Stimulated activated CD8-positive, alpha-beta memory T cell treated with anti-CD3 and anti-CD28 coated beads, Interleukin-2, amount 100 ng/mL, for 48 hours (primary cell): ENCODE measurements at regions not wholly inside any gene's neighbourhood (a gene's known extent, or its start where the extent isn't known, plus 50 kb on each side); places are given as distances from the start of the nearest gene placed in this dataset.

Experiments
- DNase-seq, 2 donors: peaks; one replicate each; pipeline ENCODE4 v3.0.0-alpha.2; 2020; ENCODE audit warnings: low read depth in 2 of 2

DNA sequence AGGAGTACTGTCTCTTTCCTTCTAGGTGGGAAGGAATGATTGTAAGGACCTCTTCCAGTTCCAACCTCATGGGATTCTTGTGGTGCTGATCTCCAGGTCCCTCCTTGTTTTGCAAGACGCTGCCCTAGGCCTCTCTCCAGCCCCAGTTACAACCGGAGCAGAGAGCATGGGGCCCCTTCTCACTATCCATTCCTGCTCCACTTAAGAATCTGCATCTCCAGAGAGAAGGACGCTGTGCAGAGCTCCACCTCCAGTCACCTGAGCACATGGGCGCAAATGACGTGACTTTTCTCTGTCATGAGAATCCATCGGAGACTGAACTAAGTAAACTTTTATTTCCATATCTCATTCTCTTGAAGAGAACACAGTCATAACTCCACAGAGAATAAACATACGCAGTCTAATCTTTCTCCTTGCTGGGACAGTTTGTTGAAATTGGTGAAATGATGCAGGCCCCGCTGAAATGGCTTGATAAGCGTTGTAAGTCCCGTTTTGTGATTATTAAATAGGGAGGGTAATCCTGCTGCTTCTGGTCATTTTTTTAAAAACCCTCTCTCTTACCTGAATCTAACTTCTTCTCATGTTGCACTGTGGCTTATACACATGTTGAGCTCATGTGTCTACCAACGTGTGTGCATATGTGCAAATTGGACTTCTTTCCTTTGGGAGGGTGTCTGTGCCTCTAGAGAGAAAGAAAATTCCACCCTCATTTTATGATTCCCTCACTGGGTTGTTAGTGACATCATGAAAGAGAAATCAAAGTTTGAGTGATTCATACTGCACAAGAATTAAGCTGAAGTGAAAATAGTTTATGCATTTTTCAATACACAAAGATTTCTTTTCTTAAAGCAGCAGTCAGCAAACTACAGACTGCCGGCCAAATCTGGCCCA is 133.2 kb upstream of the TBX20 start:
- no peak for DNase-seq

DNA sequence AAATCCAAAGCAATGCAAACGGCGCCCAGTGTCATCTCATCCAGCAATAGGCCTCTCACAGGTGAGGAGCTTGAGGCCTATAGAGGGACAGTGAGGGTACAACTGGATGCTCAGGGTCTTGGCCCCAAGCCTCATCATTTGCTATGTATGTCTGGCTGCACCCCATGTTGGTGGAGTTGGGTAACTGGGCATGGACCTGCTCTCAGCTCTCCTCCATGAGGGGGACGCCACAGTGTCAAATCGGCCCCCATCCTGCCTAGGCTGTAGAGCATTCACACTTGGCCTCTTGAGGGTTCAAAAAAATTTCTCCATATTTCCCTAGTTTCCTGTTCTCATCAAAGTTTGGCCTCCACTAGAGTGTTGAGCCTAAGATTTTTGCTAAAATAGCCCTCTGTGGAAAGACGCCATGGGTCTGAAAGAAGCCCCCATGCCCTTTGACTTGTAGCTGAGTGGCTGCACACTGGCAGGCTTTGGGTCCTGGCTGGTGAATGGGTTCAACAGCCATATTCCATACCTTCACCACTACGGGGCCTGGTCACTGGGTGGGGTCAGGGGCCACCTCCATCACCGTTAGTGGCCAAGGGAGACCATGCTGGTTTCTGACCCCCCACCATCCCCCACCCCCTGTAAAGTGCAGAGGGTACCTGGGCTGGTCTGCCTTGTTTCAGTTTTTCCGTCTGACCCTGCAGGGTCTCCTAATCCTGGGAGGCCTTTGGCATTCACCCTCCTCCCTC is 132.3 kb upstream of the TBX20 start:
- DNase-seq: no peak

DNA sequence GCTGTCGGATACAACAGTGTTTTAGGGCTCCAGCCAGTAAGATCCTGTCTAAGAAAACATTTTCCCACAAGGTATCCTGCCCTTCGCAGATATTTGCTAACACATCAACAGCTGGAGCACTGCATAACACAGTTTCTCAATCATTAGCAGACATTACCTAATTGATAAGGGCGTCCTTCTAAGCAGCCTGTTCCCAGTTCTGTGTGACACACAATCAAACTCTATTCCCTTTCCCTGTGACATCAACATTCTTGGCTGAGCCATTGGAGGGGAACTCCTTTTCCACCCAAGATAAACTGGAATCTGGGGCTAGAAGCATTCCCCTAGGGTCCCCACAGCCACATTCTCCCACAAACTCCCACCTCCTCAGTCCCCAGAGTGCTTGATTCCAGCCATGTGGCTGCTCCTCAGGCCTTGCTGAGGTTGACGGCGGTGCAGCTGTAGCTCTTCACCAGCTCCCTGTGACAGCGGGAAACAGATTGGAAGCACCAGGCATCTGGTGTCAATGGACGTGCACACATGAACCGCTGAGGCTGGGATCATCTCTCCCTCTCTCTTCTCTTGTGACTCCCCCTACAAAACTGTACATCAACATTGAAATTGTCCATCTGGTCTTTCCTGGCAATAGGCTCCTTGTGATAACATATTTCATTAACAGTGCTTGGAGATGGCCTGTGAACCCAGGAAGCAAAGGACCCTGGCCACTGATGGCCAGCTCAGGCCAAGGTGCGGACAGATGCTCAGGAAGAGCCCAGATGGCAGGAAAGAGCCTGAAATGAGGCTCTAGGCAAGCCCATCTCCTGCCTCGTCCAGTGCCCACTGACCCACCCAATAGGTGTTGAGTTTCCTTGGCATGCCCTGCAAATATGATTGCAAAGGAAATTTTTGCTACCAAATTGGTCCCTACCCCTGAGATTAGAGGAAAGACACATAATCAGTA is 131.1 kb upstream of the TBX20 start:
- DNase-seq: no peak

DNA sequence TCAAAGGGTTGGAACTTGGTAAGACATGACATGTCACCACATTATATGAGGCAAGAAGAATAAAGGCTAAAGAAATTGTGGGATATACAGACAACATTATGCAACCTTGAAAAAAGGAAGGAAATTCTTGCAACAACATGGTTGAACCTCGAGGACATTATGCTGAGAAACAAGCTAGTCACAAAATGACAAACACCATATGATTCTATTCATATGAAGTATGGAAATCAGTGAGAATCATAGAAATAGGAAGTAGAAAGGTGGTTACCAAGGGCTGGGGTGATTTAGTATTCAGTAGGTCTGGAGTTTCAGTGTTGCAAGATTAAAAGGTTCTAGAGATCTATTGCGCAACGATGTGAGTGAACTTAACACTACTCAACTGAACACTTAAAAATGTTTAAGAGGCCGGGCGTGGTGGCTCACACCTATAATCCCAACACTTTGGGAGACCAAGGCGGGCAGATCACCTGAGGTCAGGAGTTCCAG is 126.9 kb upstream of the TBX20 start:
- no peak for DNase-seq

DNA sequence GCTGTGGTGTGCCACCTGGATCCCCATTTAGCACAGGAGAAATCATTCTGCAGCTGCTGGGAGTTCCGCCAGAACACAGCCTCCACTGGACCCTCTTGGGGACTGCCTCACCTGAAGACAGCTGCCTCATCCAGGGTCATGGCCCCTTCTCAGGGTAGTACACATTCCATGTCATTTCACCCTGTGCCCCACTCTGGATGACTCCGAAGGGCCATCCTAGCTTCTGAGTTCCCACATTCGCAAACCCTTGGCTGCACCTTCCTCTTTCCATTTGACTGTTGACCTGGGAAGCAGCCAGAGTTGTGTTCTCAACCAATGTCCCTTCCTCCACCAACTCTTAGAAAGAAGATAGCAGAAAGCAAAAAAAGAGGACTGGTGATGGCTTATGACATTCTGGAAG is 125.6 kb upstream of the TBX20 start:
- no peak for DNase-seq

DNA sequence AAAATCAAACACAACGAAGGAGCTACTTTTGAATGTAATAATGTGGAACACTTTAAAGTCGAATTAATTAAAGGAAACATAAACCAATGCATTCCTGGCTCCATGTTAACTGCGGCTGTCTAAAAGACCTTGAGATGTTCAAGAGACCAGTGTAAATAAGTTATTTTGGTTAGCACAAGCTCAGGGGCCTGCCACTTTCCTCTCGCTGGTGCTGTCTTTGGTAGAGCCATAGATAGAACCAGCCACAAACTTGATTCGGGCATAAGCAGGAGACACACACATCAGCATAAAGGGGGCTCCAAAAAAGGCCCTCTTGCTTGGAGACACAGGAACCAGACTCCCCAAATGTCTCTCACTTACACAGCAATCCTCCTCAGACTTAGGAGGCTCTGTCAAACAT is 121.6 kb upstream of the TBX20 start:
- no peak for DNase-seq

DNA sequence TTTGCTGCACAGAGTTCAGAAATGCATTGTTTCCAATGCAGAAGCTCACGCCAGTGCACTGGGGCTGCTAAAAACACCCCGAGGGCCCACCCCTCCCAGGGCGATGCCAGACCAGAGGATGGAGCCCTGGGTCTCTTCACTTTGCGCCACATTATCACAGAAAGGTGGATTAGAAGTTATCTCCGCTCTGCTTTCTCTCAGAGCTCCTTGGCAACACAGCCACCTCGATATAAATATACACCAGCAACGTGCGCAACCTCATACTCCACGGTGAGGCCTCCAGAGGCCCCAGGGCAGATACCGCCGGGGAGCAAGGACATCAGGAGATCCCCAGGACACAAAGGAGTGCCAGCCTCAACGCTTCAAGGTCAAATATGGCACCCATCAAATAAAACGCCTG is 121.0 kb upstream of the TBX20 start:
- no peak for DNase-seq

DNA sequence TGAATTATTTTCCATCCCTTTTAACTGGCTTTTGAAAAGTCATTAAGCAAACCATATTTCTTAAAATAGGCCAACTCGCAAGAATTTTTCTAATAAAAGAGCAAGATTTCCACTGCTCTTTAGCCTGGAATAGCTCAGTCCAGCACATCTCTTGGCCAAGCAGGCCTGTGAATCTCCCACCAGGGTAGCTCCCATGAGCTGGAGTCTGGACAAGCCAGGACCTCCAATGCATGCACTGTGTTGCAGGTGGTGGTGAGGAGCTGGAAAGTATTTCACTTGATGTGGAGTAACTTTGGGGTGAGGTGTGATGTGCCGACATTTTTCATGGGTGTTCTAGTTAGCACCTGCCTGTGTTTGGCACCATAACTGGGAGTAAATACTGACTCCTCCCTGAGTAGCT is 117.3 kb upstream of the TBX20 start:
- no peak for DNase-seq

DNA sequence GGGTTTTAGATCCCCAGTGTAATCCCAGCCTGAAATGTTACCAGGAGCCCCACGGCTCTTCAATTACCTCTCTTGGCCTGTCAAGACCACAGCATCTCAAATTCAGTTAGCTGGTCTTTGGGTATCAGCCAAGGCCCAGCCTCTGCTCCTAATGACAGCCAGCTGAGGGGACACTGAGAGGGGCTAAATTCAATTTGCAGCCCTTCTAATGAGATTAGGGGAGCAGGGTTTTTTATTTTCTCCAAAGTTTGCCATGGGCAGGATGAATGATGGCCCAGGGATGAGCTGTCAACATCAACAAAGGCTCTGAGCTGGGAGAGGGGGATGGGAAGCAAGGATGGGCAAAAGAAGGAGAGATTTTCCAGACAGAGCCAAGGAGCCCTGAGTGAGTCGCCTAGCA is 116.8 kb upstream of the TBX20 start:
- DNase-seq: no peak

DNA sequence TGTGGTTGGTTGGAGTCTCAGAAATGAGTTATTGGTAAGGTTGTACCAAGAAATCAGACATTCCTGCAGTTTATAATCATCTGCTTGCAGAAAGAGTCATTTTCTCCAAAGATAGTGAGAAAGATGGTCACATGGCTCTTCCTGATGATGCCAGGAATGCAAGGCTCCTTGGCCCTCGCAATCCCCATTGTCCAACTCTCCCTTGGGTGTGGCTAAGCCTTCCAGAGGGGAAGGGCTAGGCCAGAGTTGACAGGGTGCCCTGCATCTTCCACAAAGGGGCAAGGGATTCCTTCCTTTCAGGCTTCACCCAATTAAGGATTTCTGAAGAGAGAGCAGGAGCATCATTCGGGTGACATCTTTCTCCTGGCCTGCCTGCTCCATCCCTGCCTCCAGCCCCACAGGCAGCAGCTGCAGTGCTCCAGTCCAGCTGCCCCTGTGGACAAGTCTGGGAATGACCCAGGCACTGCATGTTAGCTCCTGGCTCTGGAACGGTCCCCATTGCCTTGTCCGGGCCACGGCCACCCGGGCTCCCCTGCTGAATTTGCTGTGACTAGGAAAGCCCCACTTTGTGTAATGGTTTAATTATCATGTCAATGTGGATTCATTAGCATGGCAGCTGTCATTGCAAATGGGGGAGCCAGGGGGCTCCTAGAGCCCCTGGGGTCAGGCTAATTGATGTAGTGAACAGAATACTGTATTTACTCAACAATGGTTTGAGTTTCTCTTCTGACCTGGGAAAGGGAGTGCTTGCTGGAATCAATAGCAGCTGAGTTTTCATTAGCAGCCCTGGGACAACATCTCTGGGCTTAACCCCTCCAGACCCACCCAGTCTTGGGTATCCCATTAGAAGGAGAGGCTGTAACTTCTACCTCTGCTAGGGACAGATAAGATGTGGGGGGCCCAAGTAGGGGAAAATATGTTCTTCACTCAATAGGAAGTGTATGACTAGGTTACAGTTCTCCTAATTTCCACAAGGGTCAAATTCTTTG is 112.6 kb upstream of the TBX20 start:
- no peak for DNase-seq

DNA sequence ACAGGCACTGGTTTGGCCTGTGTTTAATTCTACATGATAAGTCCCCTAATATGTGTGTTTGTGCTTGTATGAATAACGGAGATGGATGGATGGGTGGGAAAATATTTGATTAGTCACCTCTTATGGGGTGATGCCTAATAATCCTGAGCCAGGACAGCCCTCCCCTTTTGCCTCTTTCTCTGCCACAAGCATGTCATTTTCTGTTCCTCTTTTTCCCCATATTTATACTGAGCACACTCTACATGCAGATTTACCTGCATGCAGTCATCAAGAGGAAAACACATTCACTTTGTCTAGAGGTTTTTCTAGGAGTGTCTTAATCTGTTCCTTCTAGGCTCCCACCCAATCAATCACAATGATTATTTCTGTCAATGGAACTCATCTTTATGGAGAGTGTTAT is 111.6 kb upstream of the TBX20 start:
- no peak for DNase-seq

DNA sequence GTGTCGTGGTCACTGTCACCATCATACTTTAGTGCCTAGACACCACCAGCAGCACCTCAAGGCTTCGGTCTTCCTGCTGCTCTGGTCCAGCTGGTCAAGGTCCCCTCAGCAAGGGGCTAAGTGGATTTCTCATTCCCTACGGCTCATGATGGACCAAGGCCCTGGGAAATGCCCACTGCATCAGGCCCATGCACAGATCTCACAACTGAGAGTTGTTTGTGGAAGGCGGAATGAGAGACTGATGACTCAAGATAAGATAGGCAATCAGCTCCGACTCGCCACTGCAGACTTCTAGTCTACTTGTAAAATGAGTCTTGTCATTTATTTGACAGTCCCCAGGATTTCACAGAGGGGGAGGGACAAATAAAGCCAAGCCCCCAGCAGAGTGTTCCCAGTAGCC is 108.4 kb upstream of the TBX20 start:
- DNase-seq: no peak

DNA sequence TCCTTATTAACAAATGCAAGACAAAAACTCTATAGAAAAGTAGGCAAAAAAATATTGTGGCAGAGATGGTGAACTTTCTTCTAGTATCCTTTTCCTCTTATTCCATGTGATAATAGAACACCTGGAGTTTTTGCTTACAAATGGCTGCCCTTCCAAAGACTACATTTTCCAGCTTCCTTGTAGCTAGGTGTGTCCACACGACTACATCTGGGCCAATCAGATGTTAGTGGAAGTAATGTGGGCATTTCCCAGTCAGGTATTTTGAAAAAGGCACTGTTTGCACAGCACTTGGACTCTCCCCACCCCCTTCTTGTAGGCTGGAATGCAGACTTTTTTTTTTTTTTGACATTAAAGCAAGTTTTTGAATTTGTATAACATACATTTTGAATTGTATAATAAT is 105.5 kb upstream of the TBX20 start:
- no peak for DNase-seq

DNA sequence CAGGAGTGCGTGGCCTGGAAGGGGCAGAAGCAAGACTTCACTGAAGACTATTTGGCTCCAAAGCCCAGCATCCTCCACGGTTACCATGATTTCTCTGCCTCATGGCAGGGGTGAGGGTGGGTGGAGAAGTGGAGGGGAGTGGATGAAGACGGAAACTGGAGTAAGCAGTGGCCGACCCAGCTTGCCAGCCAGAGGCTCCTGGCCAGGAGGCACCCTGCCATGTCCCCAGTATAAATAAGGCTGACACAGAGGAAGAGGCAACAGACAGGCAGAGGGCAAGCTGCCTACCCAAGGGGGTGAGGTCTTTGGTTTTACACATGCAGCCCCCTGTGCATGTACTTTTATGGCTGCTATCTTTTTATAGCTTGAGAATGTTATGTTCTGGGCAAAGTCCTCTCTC is 102.6 kb upstream of the TBX20 start:
- DNase-seq: no peak

DNA sequence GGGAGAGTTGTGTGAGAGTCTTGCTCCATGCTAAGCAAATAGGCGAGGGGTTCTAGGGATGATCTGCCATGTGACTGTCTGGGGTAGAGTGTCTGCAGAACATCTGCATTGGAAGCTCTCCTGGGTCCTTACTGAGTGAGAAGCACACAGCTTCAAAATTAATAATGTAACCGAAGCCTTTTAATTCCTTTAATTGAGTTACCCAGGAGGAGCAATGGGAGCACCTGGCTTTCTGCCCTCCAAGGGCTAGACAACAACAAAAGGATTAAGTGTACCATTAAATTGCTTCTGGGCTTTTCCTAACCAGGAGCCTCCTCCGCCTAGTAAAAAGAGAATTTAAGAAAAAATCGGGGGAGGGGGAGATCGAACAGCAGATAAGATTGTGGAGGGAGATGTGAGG is 102.0 kb upstream of the TBX20 start:
- DNase-seq: no peak

DNA sequence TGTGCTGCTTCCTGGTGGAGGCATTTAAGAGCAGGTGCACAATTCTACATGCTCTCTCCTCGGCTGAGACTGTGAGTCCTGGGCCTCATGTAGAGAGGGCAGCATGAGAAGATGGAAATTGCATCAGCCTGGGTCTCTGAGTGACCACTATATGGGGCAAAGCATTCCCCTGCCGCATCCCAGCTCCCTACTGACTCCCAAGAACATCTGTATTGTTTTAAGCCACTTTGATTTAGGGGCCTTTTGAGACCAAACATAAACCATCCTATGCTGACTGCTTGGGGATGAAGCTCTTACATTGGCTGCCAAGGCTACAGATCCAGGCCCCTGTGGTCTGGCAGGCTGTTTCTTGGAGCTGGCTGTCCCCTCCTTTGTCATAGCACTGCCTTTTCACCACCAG is 101.3 kb upstream of the TBX20 start:
- DNase-seq: no peak

DNA sequence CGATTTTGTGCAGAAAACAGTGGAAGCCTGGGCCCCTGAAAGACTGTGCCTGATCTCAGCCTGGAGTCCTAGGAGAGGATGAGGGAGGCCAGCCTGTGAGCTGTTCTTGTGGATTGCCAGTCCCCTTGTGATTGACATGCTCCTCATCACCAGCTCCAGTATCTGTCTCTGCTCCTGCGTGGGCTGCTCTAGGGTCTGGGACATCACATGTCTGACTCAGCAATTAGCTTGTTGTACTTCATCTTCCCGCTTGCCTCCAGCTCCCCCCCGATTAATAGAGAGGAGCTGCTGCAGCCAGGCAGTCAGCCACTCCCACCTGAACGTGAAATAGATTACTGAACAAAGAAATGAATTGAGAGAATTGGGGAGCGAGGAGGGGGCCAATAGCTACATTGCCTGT is 99.6 kb upstream of the TBX20 start:
- no peak for DNase-seq

DNA sequence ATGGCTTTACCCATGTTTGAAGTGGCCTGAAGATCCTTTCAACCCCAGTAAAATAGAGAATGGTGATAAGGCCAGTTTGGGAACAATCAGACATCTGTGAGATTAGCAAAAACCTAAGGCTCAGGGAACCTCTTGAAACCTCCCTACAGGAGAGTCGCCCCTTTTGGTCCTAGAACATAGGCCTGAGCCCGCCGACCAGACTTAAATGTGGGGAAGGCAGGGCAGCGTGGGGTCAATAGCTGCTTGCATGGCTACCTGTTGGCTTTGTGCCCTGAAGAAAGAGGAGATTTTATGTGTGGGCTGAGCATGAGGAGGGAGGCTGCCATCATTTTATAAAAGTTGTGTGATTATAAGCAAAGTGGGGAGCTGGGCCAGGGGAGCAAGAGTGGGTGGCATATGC is 97.6 kb upstream of the TBX20 start:
- no peak for DNase-seq

DNA sequence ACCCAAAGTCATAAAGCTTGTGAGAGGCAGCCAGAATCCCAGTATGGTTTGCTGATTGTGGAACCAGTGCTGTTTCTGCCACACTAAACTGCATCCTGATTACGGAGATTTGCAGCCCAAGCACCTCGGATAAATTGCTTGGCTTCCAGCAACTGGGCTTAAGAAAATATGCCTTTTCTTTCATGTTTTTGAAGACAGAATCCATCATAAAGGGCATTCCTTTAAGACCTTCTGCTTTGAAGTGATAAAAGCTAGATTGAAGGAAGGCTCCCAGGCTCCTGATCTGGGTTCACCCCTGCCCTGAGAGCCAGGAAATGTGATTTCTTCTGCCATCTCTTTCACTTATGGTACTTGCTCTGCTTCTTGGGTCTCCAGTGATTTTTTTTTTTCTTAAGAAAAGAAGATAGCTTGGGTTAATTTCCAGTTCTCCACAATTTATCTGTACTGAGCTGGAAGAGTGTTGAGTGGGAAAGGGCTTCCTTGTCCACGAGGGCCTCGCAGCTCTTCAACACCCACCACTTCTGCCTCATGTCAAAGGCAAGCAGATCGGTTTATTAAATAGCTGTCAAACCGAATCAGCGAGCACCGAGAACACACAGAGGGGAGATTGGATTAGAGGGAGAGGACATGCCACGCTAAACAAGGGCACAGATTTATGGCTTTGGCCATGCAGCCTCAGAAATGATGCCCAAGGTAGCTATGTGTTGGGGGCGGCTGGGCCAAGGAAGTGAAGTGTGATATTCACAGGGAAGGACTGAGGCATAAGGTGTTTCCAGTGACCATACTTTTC is 94.9 kb upstream of the TBX20 start:
- DNase-seq: no peak

DNA sequence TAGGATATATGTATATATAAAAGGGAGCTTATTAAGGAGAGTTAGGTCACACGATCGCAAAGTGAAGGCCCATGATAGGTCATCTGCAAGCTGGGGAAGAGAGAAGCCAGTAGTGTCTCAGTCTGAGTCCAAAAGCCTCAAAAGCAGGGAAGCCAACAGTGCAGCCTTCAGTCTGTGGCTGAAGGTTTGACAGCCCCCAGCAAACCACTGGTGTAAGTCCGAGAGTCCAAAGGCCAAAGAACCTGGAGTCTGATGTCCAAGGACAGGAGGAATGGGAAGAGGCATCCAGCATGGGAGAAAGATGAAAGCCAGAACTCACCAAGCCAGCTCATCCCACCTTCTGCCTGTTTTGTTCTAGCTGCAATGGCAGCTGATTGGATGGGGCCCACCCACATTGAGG is 88.9 kb upstream of the TBX20 start:
- DNase-seq: no peak
